ENCODE measurements at regions not wholly inside any gene's neighbourhood (a gene's known extent, or its start where the extent isn't known, plus 50 kb on each side); places are given as distances from the start of the nearest gene placed in this dataset.

DNA sequence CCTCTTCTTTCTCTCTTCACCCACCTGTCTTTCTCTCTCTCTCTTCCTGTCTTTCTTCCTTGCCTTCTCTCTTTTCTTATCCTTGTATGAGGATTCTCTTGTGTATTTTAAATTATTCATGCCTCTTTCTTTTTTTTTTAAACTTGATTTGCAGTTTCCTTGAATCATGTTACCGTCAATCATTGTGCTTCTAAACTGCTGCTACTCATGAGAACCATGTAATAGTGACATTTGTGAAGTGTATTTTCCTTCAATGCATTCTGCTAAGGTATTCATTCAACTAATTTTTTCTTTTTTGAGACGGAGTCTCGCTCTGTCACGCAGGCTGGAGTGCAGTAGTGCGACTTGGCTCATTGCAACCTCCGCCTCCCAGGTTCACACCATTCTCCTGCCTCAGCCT is 539.1 kb upstream of the BRINP3 start:
- Histone ChIP-seq H3K4me1 (no peaks in the 10 kb centered on the region), H3K36me3 (no peaks in the 10 kb centered on the region), H3K9me3 (ENCODE audit: low read depth) (no peaks in the 10 kb centered on the region), H3K4me3 (no peak overlapping the region), H4K20me1 (ENCODE audit: low read depth) (no peaks in the 10 kb centered on the region), H3K79me2 (ENCODE audit: low read depth) (no peaks in the 10 kb centered on the region), H2AFZ (replicated peaks) (no peak overlapping the region), H3K27ac (no peak overlapping the region), H3K27me3 (no peaks in the 10 kb centered on the region), H3K4me2 (no peak overlapping the region), H3K9ac (no peak overlapping the region), H3F3A (ENCODE audit: low read depth) (no peaks in the 10 kb centered on the region)
- TF ChIP-seq EZH2phosphoT487 (IDR thresholded peaks at IDR 0.05): no peak
- no peak for TF ChIP-seq EZH2 (IDR thresholded peaks at IDR 0.05)
- TF ChIP-seq, protein P1, sequence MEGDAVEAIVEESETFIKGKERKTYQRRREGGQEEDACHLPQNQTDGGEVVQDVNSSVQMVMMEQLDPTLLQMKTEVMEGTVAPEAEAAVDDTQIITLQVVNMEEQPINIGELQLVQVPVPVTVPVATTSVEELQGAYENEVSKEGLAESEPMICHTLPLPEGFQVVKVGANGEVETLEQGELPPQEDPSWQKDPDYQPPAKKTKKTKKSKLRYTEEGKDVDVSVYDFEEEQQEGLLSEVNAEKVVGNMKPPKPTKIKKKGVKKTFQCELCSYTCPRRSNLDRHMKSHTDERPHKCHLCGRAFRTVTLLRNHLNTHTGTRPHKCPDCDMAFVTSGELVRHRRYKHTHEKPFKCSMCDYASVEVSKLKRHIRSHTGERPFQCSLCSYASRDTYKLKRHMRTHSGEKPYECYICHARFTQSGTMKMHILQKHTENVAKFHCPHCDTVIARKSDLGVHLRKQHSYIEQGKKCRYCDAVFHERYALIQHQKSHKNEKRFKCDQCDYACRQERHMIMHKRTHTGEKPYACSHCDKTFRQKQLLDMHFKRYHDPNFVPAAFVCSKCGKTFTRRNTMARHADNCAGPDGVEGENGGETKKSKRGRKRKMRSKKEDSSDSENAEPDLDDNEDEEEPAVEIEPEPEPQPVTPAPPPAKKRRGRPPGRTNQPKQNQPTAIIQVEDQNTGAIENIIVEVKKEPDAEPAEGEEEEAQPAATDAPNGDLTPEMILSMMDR (IDR thresholded peaks at IDR 0.05): no peak
- H3K4me1 Mint-ChIP-seq: no peaks in the 10 kb centered on the region
- H3K9me3 Mint-ChIP-seq: no peaks in the 10 kb centered on the region
- DNase-seq (ENCODE audit: low spot score): no peak
- no peaks in the 10 kb centered on the region for H3K27me3 Mint-ChIP-seq (ENCODE audit: insufficient read depth, low read depth)
- no peaks in the 10 kb centered on the region for H3K36me3 Mint-ChIP-seq
- no peak overlapping the region for H3K4me3 Mint-ChIP-seq
- no peak overlapping the region for H3K27ac Mint-ChIP-seq

DNA sequence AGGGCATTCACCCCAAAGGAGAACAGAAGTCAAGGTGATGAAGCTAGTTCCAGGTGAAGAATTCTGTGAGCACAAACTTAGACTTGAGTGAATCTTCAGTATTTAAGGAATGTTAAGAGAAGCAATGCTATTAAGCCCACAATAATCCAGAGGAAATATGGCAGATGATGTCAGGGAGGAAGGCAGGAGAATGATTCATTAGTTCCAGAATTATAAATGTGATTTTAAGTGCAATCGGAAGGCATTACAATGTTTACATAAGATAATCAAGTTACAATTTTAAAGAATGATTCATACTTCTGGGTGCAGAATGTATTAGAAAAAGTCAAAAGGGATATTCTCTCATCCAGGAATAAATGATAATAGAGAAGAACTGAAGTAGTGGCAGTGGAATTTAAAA is 545.2 kb upstream of the BRINP3 start:
- H3K4me2 ChIP-seq: no peak overlapping the region
- Mint-ChIP-seq H3K4me1 (no peaks in the 10 kb centered on the region), H3K27ac (no peak overlapping the region), H3K36me3 (no peaks in the 10 kb centered on the region), H3K4me3 (no peak overlapping the region), H3K9me3 (no peaks in the 10 kb centered on the region), H3K27me3 (ENCODE audit: insufficient read depth, low read depth) (no peaks in the 10 kb centered on the region)
- no peaks in the 10 kb centered on the region for H3K27me3 ChIP-seq
- no peaks in the 10 kb centered on the region for H3K9me3 ChIP-seq (ENCODE audit: low read depth)
- no peaks in the 10 kb centered on the region for H3K79me2 ChIP-seq (ENCODE audit: low read depth)
- no peaks in the 10 kb centered on the region for H3F3A ChIP-seq (ENCODE audit: low read depth)
- no peak overlapping the region for H3K27ac ChIP-seq
- H3K36me3 ChIP-seq: no peaks in the 10 kb centered on the region
- no peak overlapping the region for H3K9ac ChIP-seq
- H3K4me3 ChIP-seq: no peak overlapping the region
- no peaks in the 10 kb centered on the region for H4K20me1 ChIP-seq (ENCODE audit: low read depth)
- no peak overlapping the region for H2AFZ ChIP-seq (replicated peaks)
- no peak for DNase-seq (ENCODE audit: low spot score)
- no peak for TF ChIP-seq EZH2phosphoT487 (IDR thresholded peaks at IDR 0.05)
- TF ChIP-seq, protein P1 (IDR thresholded peaks at IDR 0.05): no peak
- TF ChIP-seq EZH2 (IDR thresholded peaks at IDR 0.05): no peak
- no peaks in the 10 kb centered on the region for H3K4me1 ChIP-seq

DNA sequence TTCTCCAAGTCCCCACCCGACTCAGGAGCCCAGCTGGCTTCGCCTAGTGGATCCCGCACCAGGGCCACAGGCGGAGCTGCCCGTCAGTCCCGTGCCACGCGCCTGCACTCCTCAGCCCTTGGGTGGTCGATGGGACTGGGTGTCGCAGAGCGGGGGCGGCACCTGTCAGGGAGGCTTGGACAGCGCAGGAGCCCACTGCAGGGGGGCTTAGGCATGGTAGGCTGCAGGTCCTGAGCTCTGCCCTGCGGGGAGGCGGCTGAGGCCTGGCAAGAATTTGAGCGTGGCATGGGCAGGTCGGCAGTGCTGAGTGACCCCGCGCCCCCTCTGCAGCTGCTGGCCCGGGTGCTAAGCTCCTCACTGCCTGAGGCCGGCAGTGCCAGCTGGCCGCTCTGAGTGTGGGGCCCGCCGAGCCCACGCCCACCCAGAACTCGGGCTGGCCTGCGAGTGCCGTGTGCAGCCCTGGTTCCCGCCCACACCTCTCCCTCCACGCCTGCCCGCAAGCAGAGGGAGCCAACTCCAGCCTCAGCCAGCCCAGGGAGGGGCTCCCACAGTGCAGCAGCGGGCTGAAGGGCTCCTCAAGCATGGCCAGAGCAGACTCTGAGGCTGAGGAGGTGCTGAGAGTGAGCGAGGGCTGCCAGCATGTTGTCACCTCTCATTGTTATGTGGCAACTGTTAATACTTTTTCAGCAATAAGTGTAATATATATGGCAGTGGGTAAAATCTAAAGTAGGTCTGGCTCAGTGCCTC is 548.4 kb upstream of the BRINP3 start:
- H3K79me2 ChIP-seq (ENCODE audit: low read depth): no peaks in the 10 kb centered on the region
- DNase-seq (ENCODE audit: low spot score): no peak
- H3K4me1 ChIP-seq: no peaks in the 10 kb centered on the region
- Mint-ChIP-seq H3K36me3 (no peaks in the 10 kb centered on the region), H3K4me3 (no peak overlapping the region), H3K4me1 (no peaks in the 10 kb centered on the region), H3K27me3 (ENCODE audit: insufficient read depth, low read depth) (no peaks in the 10 kb centered on the region), H3K9me3 (no peaks in the 10 kb centered on the region), H3K27ac (no peak overlapping the region)
- TF ChIP-seq, protein P1 (IDR thresholded peaks at IDR 0.05): no peak
- TF ChIP-seq EZH2 (IDR thresholded peaks at IDR 0.05) (no peak), EZH2phosphoT487 (IDR thresholded peaks at IDR 0.05) (no peak)
- no peaks in the 10 kb centered on the region for H3K9me3 ChIP-seq (ENCODE audit: low read depth)
- no peak overlapping the region for H3K27ac ChIP-seq
- H3F3A ChIP-seq (ENCODE audit: low read depth): no peaks in the 10 kb centered on the region
- H3K36me3 ChIP-seq: no peaks in the 10 kb centered on the region
- no peaks in the 10 kb centered on the region for H4K20me1 ChIP-seq (ENCODE audit: low read depth)
- no peak overlapping the region for H3K4me2 ChIP-seq
- no peak overlapping the region for H3K4me3 ChIP-seq
- no peak overlapping the region for H3K9ac ChIP-seq
- no peak overlapping the region for H2AFZ ChIP-seq (replicated peaks)
- no peaks in the 10 kb centered on the region for H3K27me3 ChIP-seq
